SK-N-MC (cell line): ENCODE measurements at regions not wholly inside any gene's neighbourhood (a gene's known extent, or its start where the extent isn't known, plus 50 kb on each side); places are given as distances from the start of the nearest gene placed in this dataset.

Source experiments
- EZH2 ChIP-seq: fragments of 200-600 bp; sonication (generic); IDR thresholded peaks from one replicate; pipeline ENCODE4 v1.6.1; 2017; ENCODE audit warnings: antibody characterized with exemption
- POLR2AphosphoS5 ChIP-seq: IDR thresholded peaks from 2 replicates; pipeline ENCODE4 v1.6.1; 2012; ENCODE audit warnings: mild to moderate bottlenecking, low read depth, low read length, borderline replicate concordance

DNA sequence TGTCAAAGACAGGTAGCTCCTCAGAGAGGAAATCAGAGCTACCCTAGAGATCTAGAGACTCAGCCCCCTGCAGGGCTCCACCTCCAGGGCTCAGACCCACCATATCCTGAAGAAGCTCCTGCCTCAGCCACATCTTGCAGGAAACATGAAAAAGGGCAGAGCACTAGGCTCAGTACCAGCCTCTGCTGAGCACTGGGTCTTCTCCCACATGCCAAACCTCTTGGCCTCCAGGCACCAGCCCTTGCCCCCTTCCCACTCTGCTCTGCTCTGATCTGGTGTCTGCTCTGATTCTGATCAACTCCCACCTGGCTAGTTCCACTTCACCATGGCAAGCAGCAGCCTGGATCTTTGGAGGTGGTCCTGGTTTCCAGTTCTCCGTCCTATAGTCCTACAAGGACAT lies 114.3 kb upstream of the SLC66A3 start:
- no peak for TF ChIP-seq EZH2
- no peak for TF ChIP-seq POLR2AphosphoS5
